ENCODE measurements at regions not wholly inside any gene's neighbourhood (a gene's known extent, or its start where the extent isn't known, plus 50 kb on each side); places are given as distances from the start of the nearest gene placed in this dataset.
"Not testable (repeated sequence)": the region's sequence is repeated elsewhere in the genome, so short reads cannot be mapped to it uniquely, and the experiment has no call there.

DNA sequence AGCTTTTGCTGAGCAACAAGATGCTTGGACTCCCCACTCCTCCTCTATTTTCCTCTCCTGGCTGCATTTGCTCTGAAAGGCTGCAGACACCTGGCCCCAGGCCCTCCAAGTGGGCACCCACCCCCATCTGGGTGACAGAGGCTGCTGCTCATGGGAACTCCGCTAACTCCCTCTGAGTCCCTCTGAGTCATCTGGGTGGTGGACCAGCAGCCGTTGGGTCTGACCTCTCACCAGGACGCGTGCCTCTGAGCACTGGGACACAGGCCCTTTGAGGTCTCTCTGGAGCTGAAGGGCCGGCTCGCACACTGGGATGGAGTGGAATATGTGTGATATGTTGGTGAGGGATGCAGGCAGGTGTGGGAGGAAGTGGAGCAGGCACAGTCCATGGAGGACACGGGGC is 82.9 kb downstream of the ARHGAP11B start:
- TF ChIP-seq, protein P1, sequence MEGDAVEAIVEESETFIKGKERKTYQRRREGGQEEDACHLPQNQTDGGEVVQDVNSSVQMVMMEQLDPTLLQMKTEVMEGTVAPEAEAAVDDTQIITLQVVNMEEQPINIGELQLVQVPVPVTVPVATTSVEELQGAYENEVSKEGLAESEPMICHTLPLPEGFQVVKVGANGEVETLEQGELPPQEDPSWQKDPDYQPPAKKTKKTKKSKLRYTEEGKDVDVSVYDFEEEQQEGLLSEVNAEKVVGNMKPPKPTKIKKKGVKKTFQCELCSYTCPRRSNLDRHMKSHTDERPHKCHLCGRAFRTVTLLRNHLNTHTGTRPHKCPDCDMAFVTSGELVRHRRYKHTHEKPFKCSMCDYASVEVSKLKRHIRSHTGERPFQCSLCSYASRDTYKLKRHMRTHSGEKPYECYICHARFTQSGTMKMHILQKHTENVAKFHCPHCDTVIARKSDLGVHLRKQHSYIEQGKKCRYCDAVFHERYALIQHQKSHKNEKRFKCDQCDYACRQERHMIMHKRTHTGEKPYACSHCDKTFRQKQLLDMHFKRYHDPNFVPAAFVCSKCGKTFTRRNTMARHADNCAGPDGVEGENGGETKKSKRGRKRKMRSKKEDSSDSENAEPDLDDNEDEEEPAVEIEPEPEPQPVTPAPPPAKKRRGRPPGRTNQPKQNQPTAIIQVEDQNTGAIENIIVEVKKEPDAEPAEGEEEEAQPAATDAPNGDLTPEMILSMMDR (IDR thresholded peaks at IDR 0.05; ENCODE audit: borderline replicate concordance, extremely low read depth, low read length, poor library complexity, severe bottlenecking): not testable (repeated sequence)
- not testable (repeated sequence) for TF ChIP-seq EZH2 (IDR thresholded peaks at IDR 0.05; ENCODE audit: borderline replicate concordance, low read depth, low read length, severe bottlenecking)

Data from DND-41 (cell line).